Mucosa of rectum (tissue), 2 donors: ENCODE measurements at regions not wholly inside any gene's neighbourhood (a gene's known extent, or its start where the extent isn't known, plus 50 kb on each side); places are given as distances from the start of the nearest gene placed in this dataset.

Experiments used
- H3K27ac ChIP-seq, 2 donors: one replicate each; pipeline ENCODE4 v1.7.0; 2013; ENCODE audit warnings: inconsistent platforms in 2 of 2, low read depth in 2 of 2, low read length in 2 of 2
- H3K27me3 ChIP-seq, 2 donors: one replicate each; pipeline ENCODE4 v1.7.0; 2013; ENCODE audit warnings: low read length in 2 of 2; ENCODE audit not compliant: control insufficient read depth in 2 of 2, insufficient read depth in 2 of 2
- H3K36me3 ChIP-seq, 2 donors: one replicate each; pipeline ENCODE4 v1.7.0; 2013; ENCODE audit warnings: low read length in 2 of 2; ENCODE audit not compliant: control insufficient read depth in 2 of 2, insufficient read depth in 2 of 2
- H3K4me1 ChIP-seq, 2 donors: one replicate each; pipeline ENCODE4 v1.7.0; 2013; ENCODE audit warnings: low read length in 2 of 2, mild to moderate bottlenecking in 1 of 2; ENCODE audit not compliant: control insufficient read depth in 2 of 2, insufficient read depth in 2 of 2
- H3K4me3 ChIP-seq, 2 donors: one replicate each; pipeline ENCODE4 v1.7.0; 2013; ENCODE audit warnings: low read length in 2 of 2
- H3K9ac ChIP-seq, 2 donors: one replicate each; pipeline ENCODE4 v1.7.0; 2013; ENCODE audit warnings: low read length in 2 of 2, low read depth in 1 of 2, mild to moderate bottlenecking in 1 of 2
- H3K9me3 ChIP-seq, 2 donors: one replicate each; pipeline ENCODE4 v1.7.0; 2013; ENCODE audit warnings: low read length in 2 of 2; ENCODE audit not compliant: control insufficient read depth in 2 of 2
- donor health status: healthy.
- donor health status: Normal muscosa, but diverticular disease.

GRCh38 chr9:1855726-1856125 lies 159.4 kb upstream of the SMARCA2 start:
- H3K27me3 ChIP-seq: no peaks in the 10 kb centered on the region
- H3K4me3 ChIP-seq: no peak overlapping the region
- H3K4me1 ChIP-seq: no peaks in the 10 kb centered on the region
- no peak overlapping the region for H3K27ac ChIP-seq
- no peaks in the 10 kb centered on the region for H3K9me3 ChIP-seq
- H3K36me3 ChIP-seq: no peaks in the 10 kb centered on the region
- H3K9ac ChIP-seq: no peak overlapping the region

GRCh38 chr9:1857808-1858207 lies 157.3 kb upstream of the SMARCA2 start:
- H3K9ac ChIP-seq: no peak overlapping the region
- H3K27me3 ChIP-seq: no peaks in the 10 kb centered on the region
- H3K9me3 ChIP-seq: no peaks in the 10 kb centered on the region
- H3K36me3 ChIP-seq: no peaks in the 10 kb centered on the region
- H3K27ac ChIP-seq: no peak overlapping the region
- no peaks in the 10 kb centered on the region for H3K4me1 ChIP-seq
- no peak overlapping the region for H3K4me3 ChIP-seq

GRCh38 chr9:1869843-1870242 lies 145.3 kb upstream of the SMARCA2 start:
- H3K36me3 ChIP-seq: no peaks in the 10 kb centered on the region
- no peak overlapping the region for H3K9ac ChIP-seq
- H3K9me3 ChIP-seq: no peaks in the 10 kb centered on the region
- H3K4me1 ChIP-seq: no peaks in the 10 kb centered on the region
- H3K27ac ChIP-seq: no peak overlapping the region
- H3K4me3 ChIP-seq: no peak overlapping the region
- H3K27me3 ChIP-seq: no peaks in the 10 kb centered on the region

- H3K4me3 ChIP-seq: no peak overlapping the region
- H3K4me1 ChIP-seq: no peaks in the 10 kb centered on the region
- H3K27me3 ChIP-seq: no peaks in the 10 kb centered on the region
- no peak overlapping the region for H3K9ac ChIP-seq
- no peak overlapping the region for H3K27ac ChIP-seq
- no peaks in the 10 kb centered on the region for H3K9me3 ChIP-seq
- H3K36me3 ChIP-seq: no peaks in the 10 kb centered on the region
Measured at GRCh38 chr9:1870915-1871314, 144.2 kb upstream of the SMARCA2 start.

GRCh38 chr9:1871626-1872419 lies 143.3 kb upstream of the SMARCA2 start:
- H3K4me1 ChIP-seq: no peaks in the 10 kb centered on the region
- no peaks in the 10 kb centered on the region for H3K36me3 ChIP-seq
- no peaks in the 10 kb centered on the region for H3K27me3 ChIP-seq
- no peak overlapping the region for H3K4me3 ChIP-seq
- H3K9me3 ChIP-seq: no peaks in the 10 kb centered on the region
- H3K9ac ChIP-seq: no peak overlapping the region
- H3K27ac ChIP-seq: no peak overlapping the region

GRCh38 chr9:1875251-1875851 lies 139.8 kb upstream of the SMARCA2 start:
- Histone ChIP-seq H3K27me3 (no peaks in the 10 kb centered on the region), H3K36me3 (no peaks in the 10 kb centered on the region), H3K27ac (no peak overlapping the region), H3K4me3 (no peak overlapping the region), H3K9ac (no peak overlapping the region), H3K9me3 (no peaks in the 10 kb centered on the region), H3K4me1 (no peaks in the 10 kb centered on the region)

GRCh38 chr9:1875921-1876448 lies 139.2 kb upstream of the SMARCA2 start:
- Histone ChIP-seq H3K9ac (no peak overlapping the region), H3K4me1 (no peaks in the 10 kb centered on the region), H3K4me3 (no peak overlapping the region), H3K36me3 (no peaks in the 10 kb centered on the region), H3K9me3 (no peaks in the 10 kb centered on the region), H3K27ac (no peak overlapping the region), H3K27me3 (no peaks in the 10 kb centered on the region)

GRCh38 chr9:1876891-1877496 lies 138.2 kb upstream of the SMARCA2 start:
- H3K36me3 ChIP-seq: no peaks in the 10 kb centered on the region
- H3K27ac ChIP-seq: no peak overlapping the region
- no peak overlapping the region for H3K4me3 ChIP-seq
- no peaks in the 10 kb centered on the region for H3K9me3 ChIP-seq
- H3K27me3 ChIP-seq: no peaks in the 10 kb centered on the region
- no peaks in the 10 kb centered on the region for H3K4me1 ChIP-seq
- no peak overlapping the region for H3K9ac ChIP-seq

GRCh38 chr9:1877951-1878350 lies 137.2 kb upstream of the SMARCA2 start:
- H3K27me3 ChIP-seq: no peaks in the 10 kb centered on the region
- H3K27ac ChIP-seq: no peak overlapping the region
- no peaks in the 10 kb centered on the region for H3K4me1 ChIP-seq

GRCh38 chr9:1878811-1879210 lies 136.3 kb upstream of the SMARCA2 start:
- Histone ChIP-seq H3K27ac (no peak overlapping the region), H3K4me1 (no peaks in the 10 kb centered on the region), H3K27me3 (no peaks in the 10 kb centered on the region), H3K9me3 (no peaks in the 10 kb centered on the region), H3K36me3 (no peaks in the 10 kb centered on the region), H3K4me3 (no peak overlapping the region), H3K9ac (no peak overlapping the region)

More at GRCh38 chr9:1877951-1878350, 137.2 kb upstream of the SMARCA2 start:
- H3K9me3 ChIP-seq: no peaks in the 10 kb centered on the region
- no peaks in the 10 kb centered on the region for H3K36me3 ChIP-seq
- no peak overlapping the region for H3K4me3 ChIP-seq
- H3K9ac ChIP-seq: no peak overlapping the region
